IPS-NIHi11 (cell line): ENCODE measurements at regions not wholly inside any gene's neighbourhood (a gene's known extent, or its start where the extent isn't known, plus 50 kb on each side); places are given as distances from the start of the nearest gene placed in this dataset.

Source experiments
- DNase-seq: peaks from one replicate; pipeline ENCODE4 v3.0.0; 2012; ENCODE audit warnings: mixed read lengths, low spot score

- DNase-seq = no peak
Measured at GRCh38 chr7:30212701-30213111, 71.7 kb upstream of the ZNRF2 start.

DNA sequence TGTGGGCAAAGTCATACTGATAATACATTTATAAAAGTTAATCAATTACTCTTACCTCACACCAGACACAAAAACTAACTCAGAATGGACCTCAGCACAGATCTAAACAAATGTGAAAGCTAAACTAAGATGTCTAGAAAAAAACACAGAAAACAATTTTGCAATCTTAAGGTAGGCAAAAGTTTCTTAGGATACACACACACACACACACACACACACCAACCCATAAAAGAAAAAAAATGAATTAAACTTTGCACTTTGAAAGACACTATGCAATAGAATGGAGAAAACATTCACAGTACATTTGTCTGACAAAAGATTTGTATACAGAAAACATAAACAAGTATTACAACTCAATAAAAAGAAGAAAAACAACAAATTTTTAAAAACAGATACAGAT, 70.8 kb upstream of the ZNRF2 start:
- no peak for DNase-seq

DNA sequence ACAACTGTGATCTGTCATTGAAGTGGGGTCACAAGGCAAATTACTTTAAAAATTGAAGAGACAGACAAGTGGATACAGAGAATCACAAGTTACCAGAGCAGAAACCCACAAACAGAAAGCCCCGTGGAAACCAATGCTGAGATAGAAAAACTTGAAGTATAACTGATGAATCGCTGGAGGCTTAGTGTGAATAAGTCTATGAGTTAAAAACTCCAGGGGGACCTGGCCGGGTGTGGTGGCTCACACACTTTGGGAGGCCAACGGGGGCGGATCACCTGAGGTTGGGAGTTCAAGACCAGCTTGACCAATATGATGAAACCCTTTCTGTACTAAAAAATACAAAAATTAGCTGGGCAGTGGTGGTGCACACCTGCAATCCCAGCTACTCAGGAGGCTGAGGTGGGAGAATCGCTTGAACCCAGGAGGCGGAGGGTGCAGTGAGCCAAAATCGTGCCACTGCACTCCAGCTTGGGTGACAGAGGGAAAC, 69.7 kb upstream of the ZNRF2 start:
- DNase-seq = no peak

DNA sequence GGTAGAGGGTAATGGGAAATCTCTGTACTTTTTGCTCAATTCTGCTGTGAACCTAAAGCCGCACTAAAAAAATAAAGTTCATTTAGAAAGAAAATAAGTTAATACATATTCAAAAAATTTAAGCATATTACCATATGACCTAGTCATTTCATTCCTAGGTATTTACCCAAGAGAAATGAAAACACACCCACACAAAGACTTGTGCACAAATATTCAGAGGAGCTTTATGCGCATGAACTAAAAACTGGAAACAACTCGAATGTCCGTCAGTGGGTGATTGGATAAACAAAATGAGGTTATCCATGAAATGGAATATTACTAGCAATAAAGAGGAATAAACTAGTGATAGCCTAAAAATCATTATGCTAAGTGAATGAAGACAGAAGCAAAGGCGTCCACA, 62.6 kb upstream of the ZNRF2 start:
- no peak for DNase-seq

- no peak for DNase-seq
Measured at GRCh38 chr7:30222515-30223215, 61.7 kb upstream of the ZNRF2 start.

- DNase-seq = no peak
Measured at GRCh38 chr7:30223896-30224295, 60.5 kb upstream of the ZNRF2 start.

DNA sequence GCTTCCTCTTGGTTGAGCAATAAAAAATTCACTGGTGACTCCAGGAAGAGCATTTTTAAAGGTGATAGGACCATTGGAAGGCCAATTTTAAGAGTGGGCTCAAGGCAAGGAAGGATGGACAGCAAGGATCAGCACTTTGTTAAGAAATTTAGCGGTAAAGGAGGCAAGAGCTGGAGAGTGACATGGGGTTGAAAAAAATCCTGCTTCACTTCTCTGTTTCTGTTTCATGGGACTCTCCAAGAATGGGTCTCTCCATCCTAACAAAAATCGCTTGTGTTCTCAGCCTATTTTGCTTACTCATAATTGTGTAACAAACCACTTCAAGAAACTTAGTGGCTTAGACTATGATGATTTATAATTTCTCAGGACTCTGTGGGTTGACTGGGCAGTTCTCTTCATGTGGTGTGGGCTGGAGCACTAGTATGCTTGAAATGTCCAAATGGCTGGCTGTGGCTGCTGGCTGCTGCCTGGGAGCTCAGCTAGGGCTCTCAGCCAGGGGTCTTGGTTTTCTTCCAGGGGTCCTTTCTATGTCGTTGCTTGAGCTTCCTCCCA, 59.8 kb upstream of the ZNRF2 start:
- DNase-seq = no peak

DNA sequence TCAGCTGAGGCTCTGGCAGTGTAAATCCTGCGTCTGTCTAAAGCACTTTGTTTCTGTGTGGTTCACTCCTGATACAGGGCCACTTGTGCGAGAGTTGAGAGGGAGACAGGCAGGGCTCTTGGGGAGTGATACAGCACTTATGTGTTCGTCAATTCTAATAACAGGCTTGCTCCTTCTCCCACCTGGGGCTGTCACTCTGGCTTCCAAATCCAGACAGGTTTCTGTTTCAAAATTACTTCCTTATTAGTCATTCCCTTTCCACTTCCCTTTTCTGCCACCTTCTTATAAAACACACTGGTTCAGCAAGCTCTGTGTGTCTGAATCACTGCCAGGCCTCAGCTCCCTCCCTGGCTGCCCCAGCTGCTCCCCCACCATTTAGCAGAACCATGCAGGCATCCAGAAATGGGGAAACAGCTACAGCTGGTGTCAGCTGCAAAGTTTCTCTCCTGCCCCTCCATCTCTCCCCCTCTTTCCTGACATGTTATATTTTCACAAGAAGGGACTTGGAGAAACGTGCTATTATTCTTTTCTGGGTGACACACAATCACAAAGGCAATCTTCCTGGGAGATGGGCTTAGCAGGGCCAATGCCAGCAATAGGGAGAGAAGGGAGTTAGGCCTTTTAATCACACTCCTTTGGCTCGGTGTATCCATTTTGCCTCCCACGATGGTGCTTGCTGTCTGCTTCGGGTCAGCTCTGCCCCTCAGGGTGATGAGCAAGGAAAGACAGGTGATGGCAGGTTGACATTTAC, 58.4 kb upstream of the ZNRF2 start:
- DNase-seq = peak; percentile 38

GRCh38 chr7:30226614-30227268, 57.7 kb upstream of the ZNRF2 start:
- peak; percentile 70 for DNase-seq

- no peak for DNase-seq
Measured at GRCh38 chr7:30231271-30231670, 53.1 kb upstream of the ZNRF2 start.

- no peak for DNase-seq
Measured at GRCh38 chr7:30232391-30232790, 52.0 kb upstream of the ZNRF2 start.
